Activated naive CD4-positive, alpha-beta T cell treated with anti-CD3 and anti-CD28 coated beads for 36 hours (primary cell): ENCODE measurements at regions not wholly inside any gene's neighbourhood (a gene's known extent, or its start where the extent isn't known, plus 50 kb on each side); places are given as distances from the start of the nearest gene placed in this dataset.
"Not testable (repeated sequence)": the region's sequence is repeated elsewhere in the genome, so short reads cannot be mapped to it uniquely, and the experiment has no call there.

Experiments
- CTCF ChIA-PET: fragments of 350-600 bp; sonication (Branson Sonifier 250); formaldehyde crosslinking; loops from one replicate; lab custom pipeline; 2021; ENCODE audit warnings: antibody characterized with exemption; lab: Charles Lee
- DNase-seq: peaks from one replicate; pipeline ENCODE4 v3.0.0-alpha.2; 2020
- H3K27ac Mint-ChIP-seq: one replicate; pipeline ENCODE4 v1.8.0; 2021; ENCODE audit warnings: mild to moderate bottlenecking, mixed read lengths
- H3K27me3 Mint-ChIP-seq: one replicate; pipeline ENCODE4 v1.8.0; 2021; ENCODE audit warnings: low read depth, mixed read lengths
- H3K36me3 Mint-ChIP-seq: one replicate; pipeline ENCODE4 v1.8.0; 2021; ENCODE audit warnings: low read depth, mixed read lengths
- H3K4me1 Mint-ChIP-seq: one replicate; pipeline ENCODE4 v1.8.0; 2021; ENCODE audit warnings: low read depth, mixed read lengths
- H3K4me3 Mint-ChIP-seq: one replicate; pipeline ENCODE4 v1.8.0; 2021; ENCODE audit warnings: mild to moderate bottlenecking, moderate library complexity, mixed read lengths
- H3K9me3 Mint-ChIP-seq: one replicate; pipeline ENCODE4 v1.8.0; 2021; ENCODE audit warnings: mixed read lengths
- intact Hi-C: fragments of 100-400 bp; cut with micrococcal nuclease; formaldehyde crosslinking; loops from one replicate; pipeline ENCODE4 v1.15.1; 2023

DNA sequence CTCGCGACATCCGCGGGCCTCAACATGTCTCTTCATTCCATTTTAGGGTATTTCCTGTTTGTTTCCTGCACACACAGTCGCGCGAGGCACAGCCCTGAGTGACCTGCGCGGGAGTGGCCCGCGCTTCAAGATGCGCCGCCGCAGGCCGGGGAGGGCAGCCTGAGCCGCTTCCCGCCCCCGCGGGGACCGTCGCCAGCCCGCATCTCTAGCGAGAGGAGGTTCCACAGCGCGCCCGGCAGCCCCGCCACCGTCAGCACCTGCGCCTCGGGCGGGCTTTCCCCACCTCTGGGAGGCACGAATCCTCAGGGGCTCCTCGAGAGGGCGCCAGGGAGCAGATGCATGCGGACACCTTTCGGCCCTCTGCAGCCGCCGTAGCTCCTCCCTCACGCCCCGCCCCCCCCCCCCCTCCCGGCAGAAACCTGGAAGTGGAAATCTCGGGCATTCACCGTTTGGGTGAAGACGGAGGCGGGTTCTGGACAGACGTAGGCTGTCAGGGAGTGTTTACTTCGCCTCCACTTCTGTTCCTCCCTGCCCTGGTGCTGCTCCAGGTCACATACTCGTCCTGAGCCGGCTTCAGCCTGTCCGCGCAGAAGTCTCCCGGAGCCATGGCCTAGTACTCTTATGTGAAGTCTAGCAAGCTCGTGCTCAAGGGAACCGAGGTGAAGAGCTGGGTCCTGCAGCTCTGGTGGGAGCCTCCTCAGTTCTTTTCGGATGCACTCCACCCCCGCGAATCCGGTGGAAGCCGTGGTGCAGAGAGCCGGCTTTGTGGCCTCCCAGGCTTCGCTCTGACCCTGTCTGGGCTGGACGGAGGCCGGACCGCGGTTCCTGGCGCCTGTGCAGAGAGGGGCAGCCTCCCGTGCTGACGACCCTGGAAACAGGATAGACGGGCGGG, 880.5 kb upstream of the DEFB115 start:
- intact Hi-C loops: loop anchor here (2.0 kb wide), 2 partner anchors 88 to 1774 kb away; no protein-coding TSS in a partner anchor

DNA sequence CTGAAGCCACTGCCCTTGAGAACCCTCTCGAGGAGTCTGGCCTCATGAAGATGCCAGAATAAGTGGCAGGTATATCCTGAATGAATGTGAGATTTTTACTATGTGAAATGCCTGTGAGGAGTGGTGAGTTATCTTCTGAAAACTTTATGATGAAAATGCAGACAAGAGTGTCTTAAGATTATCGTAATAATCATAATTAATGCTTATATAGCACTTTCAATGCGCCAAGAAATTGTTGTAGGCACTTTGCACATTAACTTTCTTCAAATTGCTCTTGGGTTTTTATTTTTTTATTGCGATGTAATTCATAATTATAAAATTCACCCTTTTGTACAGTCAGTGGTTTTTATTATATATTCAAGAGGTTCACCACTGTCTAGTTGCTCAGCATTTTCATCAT, 879.1 kb upstream of the DEFB115 start:
- H3K36me3 Mint-ChIP-seq, H3K27me3 Mint-ChIP-seq, CTCF ChIA-PET, intact Hi-C loops, H3K9me3 Mint-ChIP-seq, H3K27ac Mint-ChIP-seq, DNase-seq: not testable (repeated sequence)
- Mint-ChIP-seq H3K4me3 (peak overlapping the region; percentile 88), H3K4me1 (peaks cover 30% of the 10 kb centered on the region)

More for the DNA sequence above, 880.5 kb upstream of the DEFB115 start:
- Mint-ChIP-seq H3K9me3 (peaks cover 5% of the 10 kb centered on the region), H3K4me3 (peak overlapping the region; percentile 88), H3K4me1 (peaks cover 24% of the 10 kb centered on the region), H3K36me3 (peaks cover 5% of the 10 kb centered on the region), H3K27me3 (no peaks in the 10 kb centered on the region), H3K27ac (peak overlapping the region; percentile 88)
- CTCF ChIA-PET: no interaction called here
- peak; percentile 91 for DNase-seq

GRCh38 chr20:30378721-30379120, 878.7 kb upstream of the DEFB115 start:
- H3K27ac Mint-ChIP-seq, H3K9me3 Mint-ChIP-seq, H3K4me3 Mint-ChIP-seq, CTCF ChIA-PET, H3K36me3 Mint-ChIP-seq, DNase-seq, intact Hi-C loops, H3K27me3 Mint-ChIP-seq: not testable (repeated sequence)
- H3K4me1 Mint-ChIP-seq: peaks cover 30% of the 10 kb centered on the region

- peaks cover 21% of the 10 kb centered on the region for H3K4me1 Mint-ChIP-seq
- H3K27me3 Mint-ChIP-seq, H3K27ac Mint-ChIP-seq, H3K9me3 Mint-ChIP-seq, DNase-seq, intact Hi-C loops, H3K4me3 Mint-ChIP-seq, CTCF ChIA-PET: not testable (repeated sequence)
- H3K36me3 Mint-ChIP-seq: peaks cover 12% of the 10 kb centered on the region
Measured at GRCh38 chr20:30384841-30385240, 872.6 kb upstream of the DEFB115 start.

DNA sequence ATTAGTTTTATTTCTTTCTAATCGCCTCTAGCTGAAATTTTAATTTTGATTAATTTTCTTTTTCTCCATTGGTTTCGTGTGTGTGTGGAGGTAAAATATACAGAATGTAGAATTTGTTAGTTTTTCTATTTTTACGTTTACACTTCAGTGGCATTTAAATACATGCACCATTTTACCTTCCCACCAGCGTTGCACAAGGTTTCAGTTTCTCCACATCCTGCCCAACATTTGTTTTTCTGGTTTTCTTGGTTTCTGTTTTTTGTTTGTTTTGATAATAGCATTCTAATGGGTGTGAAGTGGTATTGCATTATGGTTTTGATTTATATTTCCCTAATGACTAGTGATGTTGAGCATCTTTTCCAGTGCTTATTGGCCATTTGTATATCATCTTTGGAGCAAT, 871.4 kb upstream of the DEFB115 start:
- H3K9me3 Mint-ChIP-seq, intact Hi-C loops, H3K27me3 Mint-ChIP-seq, DNase-seq, CTCF ChIA-PET, H3K27ac Mint-ChIP-seq, H3K36me3 Mint-ChIP-seq, H3K4me3 Mint-ChIP-seq: not testable (repeated sequence)
- H3K4me1 Mint-ChIP-seq: peaks cover 18% of the 10 kb centered on the region

DNA sequence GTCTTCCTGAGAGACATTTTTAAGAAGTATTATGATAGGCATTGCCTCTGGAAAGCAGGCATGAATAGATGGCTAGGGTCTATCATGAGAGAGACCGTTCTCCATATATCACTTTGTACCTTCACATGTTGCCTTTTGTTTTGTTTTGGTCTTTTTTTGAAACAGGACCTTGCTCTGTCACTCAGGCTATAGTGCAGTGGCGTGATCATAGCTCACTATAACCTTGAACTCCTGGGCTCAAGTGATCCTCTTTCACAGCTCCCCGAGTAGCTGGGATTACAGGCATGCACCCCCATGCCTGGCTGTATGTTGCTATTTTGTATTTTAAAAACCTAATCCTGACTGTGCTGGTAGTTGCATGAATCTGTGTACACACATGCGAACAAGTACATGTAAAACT, 869.6 kb upstream of the DEFB115 start:
- H3K4me1 Mint-ChIP-seq, DNase-seq, CTCF ChIA-PET, H3K9me3 Mint-ChIP-seq, H3K36me3 Mint-ChIP-seq, intact Hi-C loops, H3K4me3 Mint-ChIP-seq, H3K27ac Mint-ChIP-seq, H3K27me3 Mint-ChIP-seq: not testable (repeated sequence)

GRCh38 chr20:30393523-30393922, 863.9 kb upstream of the DEFB115 start:
- CTCF ChIA-PET, H3K9me3 Mint-ChIP-seq, DNase-seq, H3K27ac Mint-ChIP-seq, H3K27me3 Mint-ChIP-seq, H3K4me1 Mint-ChIP-seq, intact Hi-C loops, H3K4me3 Mint-ChIP-seq: not testable (repeated sequence)
- peaks cover 22% of the 10 kb centered on the region for H3K36me3 Mint-ChIP-seq

GRCh38 chr20:30397111-30397510, 860.4 kb upstream of the DEFB115 start:
- H3K27ac Mint-ChIP-seq: not testable (repeated sequence)

DNA sequence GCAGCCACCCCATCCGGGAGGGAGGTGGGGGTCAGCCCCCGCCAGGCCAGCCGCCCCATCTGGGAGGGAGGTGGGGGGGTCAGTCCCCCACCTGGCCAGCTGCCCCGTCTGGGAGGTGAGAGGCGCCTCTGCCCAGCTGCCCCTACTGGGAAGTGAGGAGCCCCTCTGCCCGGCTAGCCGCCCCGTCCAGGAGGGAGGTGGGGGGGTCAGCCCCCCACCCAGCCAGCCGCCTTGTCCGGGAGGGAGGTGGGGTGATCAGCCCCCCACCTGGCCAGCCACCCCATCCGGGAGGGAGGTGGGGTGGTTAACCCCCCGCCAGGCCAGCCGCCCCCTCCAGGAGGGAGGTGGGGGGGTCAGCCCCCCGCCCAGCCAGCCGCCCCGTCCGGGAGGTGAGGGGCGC, 852.4 kb upstream of the DEFB115 start:
- H3K27me3 Mint-ChIP-seq, H3K4me1 Mint-ChIP-seq, H3K27ac Mint-ChIP-seq, DNase-seq, H3K4me3 Mint-ChIP-seq, intact Hi-C loops, CTCF ChIA-PET: not testable (repeated sequence)
- Mint-ChIP-seq H3K36me3 (peaks cover 42% of the 10 kb centered on the region), H3K9me3 (peaks cover 35% of the 10 kb centered on the region)

More at GRCh38 chr20:30397111-30397510, 860.4 kb upstream of the DEFB115 start:
- peaks cover 44% of the 10 kb centered on the region for H3K36me3 Mint-ChIP-seq
- H3K9me3 Mint-ChIP-seq: peaks cover 11% of the 10 kb centered on the region
- intact Hi-C loops, H3K27me3 Mint-ChIP-seq, CTCF ChIA-PET, DNase-seq, H3K4me3 Mint-ChIP-seq, H3K4me1 Mint-ChIP-seq: not testable (repeated sequence)

DNA sequence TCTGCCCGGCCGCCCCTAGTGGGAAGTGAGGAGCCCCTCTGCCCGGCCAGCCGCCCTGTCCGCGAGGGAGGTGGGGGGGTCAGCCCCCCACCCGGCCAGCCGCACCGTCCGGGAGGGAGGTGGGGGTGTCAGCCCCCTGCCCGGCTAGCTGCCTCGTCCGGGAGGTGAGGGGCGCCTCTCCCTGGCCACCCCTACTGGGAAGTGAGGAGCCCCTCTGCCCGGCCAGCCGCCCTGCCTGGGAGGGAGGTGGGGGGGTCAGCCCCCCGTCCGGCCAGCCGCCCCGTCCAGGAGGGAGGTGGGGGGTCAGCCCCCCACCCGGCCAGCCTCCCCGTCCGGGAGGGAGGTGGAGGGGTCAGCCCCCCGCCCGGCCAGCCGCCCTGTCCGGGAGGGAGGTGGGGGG, 851.9 kb upstream of the DEFB115 start:
- intact Hi-C loops, H3K27me3 Mint-ChIP-seq: not testable (repeated sequence)

DNA sequence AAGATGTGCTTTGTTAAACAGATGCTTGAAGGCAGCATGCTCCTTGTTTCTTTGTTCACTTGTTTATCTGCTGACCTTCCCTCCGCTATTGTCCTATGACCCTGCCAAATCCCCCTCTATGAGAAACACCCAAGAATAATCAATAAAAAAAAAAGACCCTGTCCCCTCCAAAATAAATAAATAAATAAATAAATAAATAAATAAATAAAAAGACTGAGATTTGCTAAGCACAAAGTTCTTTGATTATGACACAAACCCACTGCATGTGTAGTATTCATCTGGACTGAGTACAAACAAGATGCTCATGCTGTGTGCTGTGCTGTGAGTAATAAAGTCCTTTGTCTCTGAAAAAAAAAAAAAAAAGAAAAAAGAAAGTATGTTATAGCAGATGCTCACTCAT, 851.1 kb upstream of the DEFB115 start:
- Mint-ChIP-seq H3K9me3 (peaks cover 33% of the 10 kb centered on the region), H3K36me3 (peaks cover 29% of the 10 kb centered on the region)
- DNase-seq, H3K27ac Mint-ChIP-seq, H3K4me1 Mint-ChIP-seq, H3K4me3 Mint-ChIP-seq, CTCF ChIA-PET, intact Hi-C loops, H3K27me3 Mint-ChIP-seq: not testable (repeated sequence)

More for the DNA sequence above, 851.9 kb upstream of the DEFB115 start:
- Mint-ChIP-seq H3K9me3 (peaks cover 36% of the 10 kb centered on the region), H3K36me3 (peaks cover 37% of the 10 kb centered on the region)
- DNase-seq, H3K27ac Mint-ChIP-seq, H3K4me1 Mint-ChIP-seq, CTCF ChIA-PET, H3K4me3 Mint-ChIP-seq: not testable (repeated sequence)

DNA sequence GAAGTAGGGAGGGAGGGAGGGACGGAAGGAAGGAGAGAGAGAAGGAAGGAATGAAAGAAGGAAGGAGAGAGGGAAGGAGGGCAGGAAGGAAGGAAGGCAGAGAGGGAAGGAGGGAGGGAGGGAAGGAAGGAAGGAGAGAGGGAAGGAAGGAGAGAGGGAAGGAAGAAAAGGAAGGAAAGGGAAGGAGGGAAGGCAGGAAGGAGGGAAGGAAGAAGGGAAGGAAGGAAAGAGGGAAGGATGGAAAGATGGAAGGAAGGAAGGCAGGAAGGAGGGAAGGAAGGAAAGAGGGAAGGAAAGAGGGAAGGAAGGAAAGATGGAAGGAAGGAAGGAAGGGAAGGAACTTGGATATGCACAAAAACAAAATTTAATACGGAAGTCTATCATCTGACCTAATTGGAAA, 844.5 kb upstream of the DEFB115 start:
- Mint-ChIP-seq H3K36me3 (peaks cover 8% of the 10 kb centered on the region), H3K27ac (no peak overlapping the region), H3K27me3 (no peaks in the 10 kb centered on the region), H3K9me3 (peaks cover 42% of the 10 kb centered on the region), H3K4me3 (no peak overlapping the region), H3K4me1 (no peaks in the 10 kb centered on the region)
- intact Hi-C loops: no loop called here
- CTCF ChIA-PET: no interaction called here
- no peak for DNase-seq

DNA sequence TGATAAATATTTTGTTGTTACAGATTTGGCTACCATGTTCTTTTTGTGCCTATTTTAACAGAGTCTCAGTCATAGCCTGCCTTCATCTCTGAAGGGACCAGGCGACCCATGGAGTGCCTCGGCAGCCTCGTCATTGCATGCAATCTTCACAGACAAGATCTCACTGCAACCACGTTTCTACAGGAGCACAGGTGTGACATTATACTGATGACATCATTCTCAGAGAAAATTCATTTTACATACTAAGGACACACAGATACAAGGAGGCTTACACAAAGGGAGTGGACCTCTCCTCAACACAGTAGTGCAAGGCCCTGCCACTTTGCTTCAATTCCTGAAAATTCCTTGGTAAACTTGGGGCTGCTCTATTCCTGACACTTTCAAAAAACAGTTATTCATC, 840.1 kb upstream of the DEFB115 start:
- H3K27ac Mint-ChIP-seq, intact Hi-C loops, H3K4me1 Mint-ChIP-seq, CTCF ChIA-PET, H3K4me3 Mint-ChIP-seq, DNase-seq, H3K27me3 Mint-ChIP-seq: not testable (repeated sequence)
- Mint-ChIP-seq H3K9me3 (peaks cover 15% of the 10 kb centered on the region), H3K36me3 (peaks cover 12% of the 10 kb centered on the region)
